ENCODE measurements at regions not wholly inside any gene's neighbourhood (a gene's known extent, or its start where the extent isn't known, plus 50 kb on each side); places are given as distances from the start of the nearest gene placed in this dataset.

DNA sequence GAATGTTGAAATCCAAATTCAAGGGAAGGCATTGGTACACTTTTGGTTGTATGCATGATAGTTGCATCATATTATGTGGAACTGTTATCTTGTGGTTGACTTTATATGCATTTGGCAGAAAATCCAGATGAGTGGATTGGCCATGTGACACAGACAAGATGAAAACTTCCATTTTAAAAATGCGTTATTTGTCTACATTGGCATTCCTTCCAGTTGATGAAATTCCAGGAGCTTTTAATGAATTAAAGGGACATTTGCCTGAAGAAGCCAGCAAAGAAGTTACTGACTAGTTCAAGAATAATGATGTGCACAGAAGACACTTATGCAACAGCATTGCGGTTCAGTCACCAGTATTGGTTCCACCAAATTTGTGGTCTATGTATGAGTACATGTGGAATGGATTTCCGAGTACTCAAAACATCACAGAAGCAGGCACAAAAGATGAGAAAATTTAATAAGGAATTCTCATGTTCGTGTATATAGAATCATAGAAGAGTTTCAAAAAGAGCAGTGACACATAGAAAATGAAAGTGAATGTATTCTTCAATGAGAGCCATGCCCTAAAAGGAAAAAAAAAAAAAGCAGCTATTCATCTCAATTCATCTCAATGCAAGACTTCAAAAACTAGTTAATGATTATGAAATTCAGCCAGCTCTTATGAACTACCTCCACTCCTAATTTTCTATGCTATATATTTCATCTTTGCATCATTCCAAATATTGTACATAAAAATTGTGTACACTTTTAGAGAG lies 232.1 kb downstream of the RBM43 start:
- peak; percentile 85 for DNase-seq (ENCODE audit: low read depth)

DNA sequence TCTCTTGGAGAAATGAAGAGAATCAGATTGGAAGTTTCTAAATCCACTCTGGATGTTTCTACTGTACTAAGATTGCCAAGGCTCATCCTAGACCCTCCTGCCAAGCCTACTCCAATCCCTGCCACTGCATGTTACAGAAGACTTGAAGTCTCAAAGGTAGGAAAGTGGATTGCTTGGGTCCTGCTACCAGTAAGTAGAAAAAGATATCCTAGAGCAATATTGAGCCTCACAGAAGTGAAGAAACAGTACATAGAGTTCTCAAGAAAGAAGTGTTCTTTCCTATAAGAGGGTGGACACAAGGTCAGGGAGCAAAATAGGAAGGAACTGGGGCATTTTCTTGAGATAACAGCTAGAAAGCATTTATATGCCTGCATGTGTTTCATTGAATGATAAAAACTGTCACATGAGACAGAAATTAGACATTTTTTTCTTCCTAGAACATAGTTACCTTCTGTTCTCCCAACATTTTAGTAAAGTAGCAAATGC lies 232.9 kb downstream of the RBM43 start:
- no peak overlapping the region for H3K4me3 ChIP-seq (ENCODE audit: low read depth, low read length)
- DNase-seq (ENCODE audit: low read depth), result peak; percentile 52
- TF ChIP-seq, protein P1, sequence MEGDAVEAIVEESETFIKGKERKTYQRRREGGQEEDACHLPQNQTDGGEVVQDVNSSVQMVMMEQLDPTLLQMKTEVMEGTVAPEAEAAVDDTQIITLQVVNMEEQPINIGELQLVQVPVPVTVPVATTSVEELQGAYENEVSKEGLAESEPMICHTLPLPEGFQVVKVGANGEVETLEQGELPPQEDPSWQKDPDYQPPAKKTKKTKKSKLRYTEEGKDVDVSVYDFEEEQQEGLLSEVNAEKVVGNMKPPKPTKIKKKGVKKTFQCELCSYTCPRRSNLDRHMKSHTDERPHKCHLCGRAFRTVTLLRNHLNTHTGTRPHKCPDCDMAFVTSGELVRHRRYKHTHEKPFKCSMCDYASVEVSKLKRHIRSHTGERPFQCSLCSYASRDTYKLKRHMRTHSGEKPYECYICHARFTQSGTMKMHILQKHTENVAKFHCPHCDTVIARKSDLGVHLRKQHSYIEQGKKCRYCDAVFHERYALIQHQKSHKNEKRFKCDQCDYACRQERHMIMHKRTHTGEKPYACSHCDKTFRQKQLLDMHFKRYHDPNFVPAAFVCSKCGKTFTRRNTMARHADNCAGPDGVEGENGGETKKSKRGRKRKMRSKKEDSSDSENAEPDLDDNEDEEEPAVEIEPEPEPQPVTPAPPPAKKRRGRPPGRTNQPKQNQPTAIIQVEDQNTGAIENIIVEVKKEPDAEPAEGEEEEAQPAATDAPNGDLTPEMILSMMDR (conservative IDR thresholded peaks at IDR 0.05; ENCODE audit: low read depth, low read length), result no peak

More for the DNA sequence above, 232.1 kb downstream of the RBM43 start:
- H3K4me3 ChIP-seq (ENCODE audit: low read depth, low read length), result no peak overlapping the region
- TF ChIP-seq, protein P1 (conservative IDR thresholded peaks at IDR 0.05; ENCODE audit: low read depth, low read length), result no peak

- TF ChIP-seq, protein P1 (conservative IDR thresholded peaks at IDR 0.05; ENCODE audit: low read depth, low read length), result no peak
- no peak overlapping the region for H3K4me3 ChIP-seq (ENCODE audit: low read depth, low read length)
- peak; percentile 20 for DNase-seq (ENCODE audit: low read depth)
Measured at GRCh38 chr2:151027151-151027550, 234.5 kb downstream of the RBM43 start.

- TF ChIP-seq, protein P1 (conservative IDR thresholded peaks at IDR 0.05; ENCODE audit: low read depth, low read length), result no peak
- H3K4me3 ChIP-seq (ENCODE audit: low read depth, low read length), result no peak overlapping the region
- DNase-seq (ENCODE audit: low read depth), result no peak
Measured at GRCh38 chr2:151025816-151026215, 235.8 kb downstream of the RBM43 start.

GRCh38 chr2:151024696-151025251 lies 236.9 kb downstream of the RBM43 start:
- no peak for DNase-seq (ENCODE audit: low read depth)
- H3K4me3 ChIP-seq (ENCODE audit: low read depth, low read length), result no peak overlapping the region
- TF ChIP-seq, protein P1 (conservative IDR thresholded peaks at IDR 0.05; ENCODE audit: low read depth, low read length), result no peak

DNA sequence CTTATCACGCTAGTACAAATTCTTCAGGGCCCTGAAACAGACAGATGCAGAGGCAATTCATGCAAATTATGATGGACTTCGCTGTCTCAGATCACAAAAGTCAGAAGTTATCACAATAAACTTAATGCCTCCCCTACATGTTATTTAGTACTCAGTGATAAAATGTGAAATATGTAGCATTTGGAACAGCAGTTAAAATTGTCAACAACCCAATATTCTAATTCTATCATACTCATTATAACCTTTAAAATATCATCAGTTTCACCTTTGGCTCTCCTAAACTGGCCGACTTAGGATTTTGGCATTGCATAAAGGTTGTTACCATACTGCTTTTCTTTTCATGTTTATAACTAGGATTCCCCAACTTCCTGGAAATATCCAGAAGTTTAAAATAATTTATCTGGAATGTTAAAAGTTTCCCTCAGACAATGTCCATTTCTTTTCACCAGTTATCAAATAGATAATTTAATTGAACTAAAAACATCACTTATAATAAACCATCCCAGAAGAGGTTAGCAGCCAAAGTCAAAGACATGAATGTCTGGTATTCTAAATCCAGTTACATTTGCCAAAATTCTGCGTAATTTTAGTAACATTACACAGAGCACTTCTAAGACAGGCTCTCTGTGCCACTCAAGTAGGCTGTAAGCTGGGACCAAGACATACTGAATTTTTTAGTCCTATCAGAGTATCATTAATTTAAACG lies 239.8 kb downstream of the RBM43 start:
- DNase-seq (ENCODE audit: low read depth), result peak; percentile 33
- TF ChIP-seq, protein P1 (conservative IDR thresholded peaks at IDR 0.05; ENCODE audit: low read depth, low read length), result no peak
- H3K4me3 ChIP-seq (ENCODE audit: low read depth, low read length), result no peak overlapping the region
